ENCODE measurements at regions not wholly inside any gene's neighbourhood (a gene's known extent, or its start where the extent isn't known, plus 50 kb on each side); places are given as distances from the start of the nearest gene placed in this dataset.
A peak's percentile ranks its signal among the peaks of the same experiment; 100 is the strongest.

- H3K4me2 ChIP-seq (ENCODE audit: extremely low read depth, insufficient read depth, low read length) = no peak overlapping the region
- H3K9ac ChIP-seq (ENCODE audit: insufficient read depth, low read length) = no peak overlapping the region
- no peaks in the 10 kb centered on the region for H3K9me3 ChIP-seq (ENCODE audit: control insufficient read depth, insufficient read depth, low read depth, low read length)
- H3K4me3 ChIP-seq (replicated peaks in 1 of 4; ENCODE audit: control extremely low read depth in 1 of 4, insufficient read depth in 1 of 4, low read depth in 3 of 4, low read length in 4 of 4) = no peak overlapping the region
- H4K20me1 ChIP-seq (ENCODE audit: control insufficient read depth, extremely low read depth, insufficient read depth, low read length) = no peaks in the 10 kb centered on the region
- H3K27me3 ChIP-seq (ENCODE audit: control insufficient read depth, insufficient read depth, low read length) = no peaks in the 10 kb centered on the region
- H2AFZ ChIP-seq (ENCODE audit: low read length) = no peak overlapping the region
- H3K36me3 ChIP-seq (ENCODE audit: control insufficient read depth, insufficient read depth, low read length) = no peaks in the 10 kb centered on the region
- DNase-seq (ENCODE audit: low read depth in 2 of 2) = no peak
- no peak for TF ChIP-seq CTCF (conservative IDR thresholded peaks at IDR 0.05 in 1 of 2, IDR thresholded peaks at IDR 0.05 in 1 of 2; ENCODE audit: low read depth in 1 of 2, low read length in 2 of 2)
- H3K27ac ChIP-seq (ENCODE audit: insufficient read depth, low read length) = no peak overlapping the region
- H3K79me2 ChIP-seq (ENCODE audit: control insufficient read depth, insufficient read depth, low read length) = no peaks in the 10 kb centered on the region
- H3K4me1 ChIP-seq (ENCODE audit: control insufficient read depth, extremely low read depth, insufficient read depth, low read length) = no peaks in the 10 kb centered on the region
Measured at GRCh38 chr3:153090973-153091372, 71.1 kb upstream of the RAP2B start.

- H3K27me3 ChIP-seq (ENCODE audit: control insufficient read depth, insufficient read depth, low read length) = no peaks in the 10 kb centered on the region
- no peak overlapping the region for H3K4me3 ChIP-seq (replicated peaks in 1 of 4; ENCODE audit: control extremely low read depth in 1 of 4, insufficient read depth in 1 of 4, low read depth in 3 of 4, low read length in 4 of 4)
- H2AFZ ChIP-seq (ENCODE audit: low read length) = no peak overlapping the region
- H3K4me2 ChIP-seq (ENCODE audit: extremely low read depth, insufficient read depth, low read length) = no peak overlapping the region
- H3K9me3 ChIP-seq (ENCODE audit: control insufficient read depth, insufficient read depth, low read depth, low read length) = no peaks in the 10 kb centered on the region
- H3K9ac ChIP-seq (ENCODE audit: insufficient read depth, low read length) = no peak overlapping the region
- no peak for DNase-seq (ENCODE audit: low read depth in 2 of 2)
- no peaks in the 10 kb centered on the region for H3K79me2 ChIP-seq (ENCODE audit: control insufficient read depth, insufficient read depth, low read length)
- no peaks in the 10 kb centered on the region for H4K20me1 ChIP-seq (ENCODE audit: control insufficient read depth, extremely low read depth, insufficient read depth, low read length)
- H3K36me3 ChIP-seq (ENCODE audit: control insufficient read depth, insufficient read depth, low read length) = no peaks in the 10 kb centered on the region
- H3K27ac ChIP-seq (ENCODE audit: insufficient read depth, low read length) = no peak overlapping the region
- H3K4me1 ChIP-seq (ENCODE audit: control insufficient read depth, extremely low read depth, insufficient read depth, low read length) = no peaks in the 10 kb centered on the region
- TF ChIP-seq EZH2 (IDR thresholded peaks at IDR 0.05; ENCODE audit: low read length, missing control alignments) (no peak), CTCF (conservative IDR thresholded peaks at IDR 0.05 in 1 of 2, IDR thresholded peaks at IDR 0.05 in 1 of 2; ENCODE audit: low read depth in 1 of 2, low read length in 2 of 2) (no peak)
Measured at GRCh38 chr3:153093629-153094028, 68.4 kb upstream of the RAP2B start.

GRCh38 chr3:153094386-153094785, 67.6 kb upstream of the RAP2B start:
- Histone ChIP-seq H2AFZ (ENCODE audit: low read length) (no peak overlapping the region), H3K36me3 (ENCODE audit: control insufficient read depth, insufficient read depth, low read length) (no peaks in the 10 kb centered on the region), H3K79me2 (ENCODE audit: control insufficient read depth, insufficient read depth, low read length) (no peaks in the 10 kb centered on the region), H4K20me1 (ENCODE audit: control insufficient read depth, extremely low read depth, insufficient read depth, low read length) (no peaks in the 10 kb centered on the region), H3K4me2 (ENCODE audit: extremely low read depth, insufficient read depth, low read length) (no peak overlapping the region), H3K27me3 (ENCODE audit: control insufficient read depth, insufficient read depth, low read length) (no peaks in the 10 kb centered on the region), H3K4me3 (replicated peaks in 1 of 4; ENCODE audit: control extremely low read depth in 1 of 4, insufficient read depth in 1 of 4, low read depth in 3 of 4, low read length in 4 of 4) (no peak overlapping the region), H3K9ac (ENCODE audit: insufficient read depth, low read length) (no peak overlapping the region), H3K4me1 (ENCODE audit: control insufficient read depth, extremely low read depth, insufficient read depth, low read length) (no peaks in the 10 kb centered on the region), H3K27ac (ENCODE audit: insufficient read depth, low read length) (no peak overlapping the region), H3K9me3 (ENCODE audit: control insufficient read depth, insufficient read depth, low read depth, low read length) (no peaks in the 10 kb centered on the region)
- DNase-seq (ENCODE audit: low read depth in 2 of 2) = peak in 1 of 2 donors; percentile 25
- TF ChIP-seq CTCF (conservative IDR thresholded peaks at IDR 0.05 in 1 of 2, IDR thresholded peaks at IDR 0.05 in 1 of 2; ENCODE audit: low read depth in 1 of 2, low read length in 2 of 2) (no peak), EZH2 (IDR thresholded peaks at IDR 0.05; ENCODE audit: low read length, missing control alignments) (no peak)

Data from fibroblast of lung (primary cell).